AG20443 (cell line): ENCODE measurements at regions not wholly inside any gene's neighbourhood (a gene's known extent, or its start where the extent isn't known, plus 50 kb on each side); places are given as distances from the start of the nearest gene placed in this dataset.

Experiments used
- DNase-seq: peaks from one replicate; pipeline ENCODE4 v3.0.0; 2012; ENCODE audit warnings: low spot score, mixed read lengths

- no peak for DNase-seq
Observed at GRCh38 chr12:18970603-18971002, 158.9 kb upstream of the PLEKHA5 start.

GRCh38 chr12:18971932-18972331, 157.6 kb upstream of the PLEKHA5 start:
- DNase-seq = no peak

- no peak for DNase-seq
Observed at GRCh38 chr12:18975933-18976332, 153.6 kb upstream of the PLEKHA5 start.

GRCh38 chr12:18979401-18980126, 150.0 kb upstream of the PLEKHA5 start:
- no peak for DNase-seq

- no peak for DNase-seq
Observed at GRCh38 chr12:18981732-18982131, 147.8 kb upstream of the PLEKHA5 start.

- DNase-seq = no peak
Observed at GRCh38 chr12:18982226-18982949, 147.1 kb upstream of the PLEKHA5 start.

- DNase-seq = no peak
Observed at GRCh38 chr12:18983854-18984253, 145.7 kb upstream of the PLEKHA5 start.

GRCh38 chr12:18990856-18991255, 138.7 kb upstream of the PLEKHA5 start:
- no peak for DNase-seq

GRCh38 chr12:18992336-18992735, 137.2 kb upstream of the PLEKHA5 start:
- DNase-seq = no peak

- peak; percentile 60 for DNase-seq
Observed at GRCh38 chr12:18998343-18999261, 130.9 kb upstream of the PLEKHA5 start.

GRCh38 chr12:19000836-19001235, 128.7 kb upstream of the PLEKHA5 start:
- DNase-seq = no peak

GRCh38 chr12:19002216-19002615, 127.3 kb upstream of the PLEKHA5 start:
- no peak for DNase-seq

GRCh38 chr12:19003141-19003540, 126.4 kb upstream of the PLEKHA5 start:
- DNase-seq = no peak

- no peak for DNase-seq
Observed at GRCh38 chr12:19003987-19004619, 125.4 kb upstream of the PLEKHA5 start.

GRCh38 chr12:19005257-19005801, 124.2 kb upstream of the PLEKHA5 start:
- DNase-seq = no peak

GRCh38 chr12:19006626-19007137, 122.9 kb upstream of the PLEKHA5 start:
- no peak for DNase-seq

- no peak for DNase-seq
Observed at GRCh38 chr12:19008102-19008501, 121.4 kb upstream of the PLEKHA5 start.

GRCh38 chr12:19010087-19010486, 119.4 kb upstream of the PLEKHA5 start:
- no peak for DNase-seq

- no peak for DNase-seq
Observed at GRCh38 chr12:19010726-19011125, 118.8 kb upstream of the PLEKHA5 start.

GRCh38 chr12:19012965-19013364, 116.6 kb upstream of the PLEKHA5 start:
- no peak for DNase-seq

GRCh38 chr12:19014240-19014639, 115.3 kb upstream of the PLEKHA5 start:
- no peak for DNase-seq

GRCh38 chr12:19015285-19015684, 114.2 kb upstream of the PLEKHA5 start:
- no peak for DNase-seq
